Neural cell (in vitro differentiated cells): ENCODE measurements at regions not wholly inside any gene's neighbourhood (a gene's known extent, or its start where the extent isn't known, plus 50 kb on each side); places are given as distances from the start of the nearest gene placed in this dataset.

Experiments used
- EP300 ChIP-seq: fragments of 450-650 bp; conservative IDR thresholded peaks from 2 replicates; pipeline ENCODE4 v1.6.1; 2014; ENCODE audit warnings: antibody characterized with exemption, mild to moderate bottlenecking, moderate library complexity; ENCODE audit not compliant: poor library complexity, severe bottlenecking
- EZH2 ChIP-seq: fragments of 200-600, 300-800 bp; shearing (Covaris generic), sonication (generic); IDR thresholded peaks from 2 replicates; pipeline ENCODE4 v1.6.1; 2014; ENCODE audit warnings: antibody characterized with exemption, low read length, borderline replicate concordance, mild to moderate bottlenecking; ENCODE audit not compliant: insufficient read depth, poor library complexity, severe bottlenecking
- MXI1 ChIP-seq: fragments of 450-650 bp; conservative IDR thresholded peaks from 2 replicates; pipeline ENCODE4 v1.6.1; 2014; ENCODE audit warnings: antibody characterized with exemption, mild to moderate bottlenecking; ENCODE audit not compliant: poor library complexity, severe bottlenecking
- POLR2AphosphoS5 ChIP-seq: IDR thresholded peaks from 2 replicates; pipeline ENCODE4 v1.6.1; 2012
- RAD21 ChIP-seq: fragments of 450-650 bp; conservative IDR thresholded peaks from 2 replicates; pipeline ENCODE4 v1.6.1; 2014; ENCODE audit warnings: antibody characterized with exemption, mild to moderate bottlenecking, moderate library complexity
- TAF1 ChIP-seq: IDR thresholded peaks from 2 replicates; pipeline ENCODE4 v1.6.1; 2012; ENCODE audit warnings: low read depth
- TF ChIP-seq, protein P1 (sequence below): fragments of 450-650 bp; IDR thresholded peaks from 2 replicates; pipeline ENCODE4 v1.5.1; 2014; ENCODE audit warnings: antibody characterized with exemption, mild to moderate bottlenecking, moderate library complexity; ENCODE audit not compliant: poor library complexity, severe bottlenecking
- TF ChIP-seq, protein P2 (sequence below): IDR thresholded peaks from 2 replicates; pipeline ENCODE4 v1.6.1; 2012; ENCODE audit warnings: borderline replicate concordance

DNA sequence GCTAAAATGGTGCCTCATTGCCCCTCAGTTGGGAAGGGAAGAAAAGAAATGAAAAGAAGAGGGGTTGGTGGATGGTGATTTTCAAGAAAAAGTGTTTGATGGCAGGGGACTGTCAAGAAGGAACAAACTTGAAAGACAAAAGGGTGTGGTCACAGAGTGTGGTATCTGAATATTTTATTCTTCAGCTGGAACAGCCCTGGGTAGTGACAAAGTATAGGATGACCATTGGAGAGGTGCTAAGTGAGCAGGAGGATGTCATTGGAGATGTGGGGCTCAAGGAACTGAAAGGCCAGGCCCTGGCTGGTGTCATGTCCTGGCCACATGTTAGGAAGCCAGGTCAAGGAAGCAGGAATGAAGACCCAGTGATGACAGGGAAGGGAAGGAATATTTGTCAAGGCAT is 71.0 kb upstream of the CD55 start:
- TF ChIP-seq POLR2AphosphoS5, result no peak
- TF ChIP-seq, protein P1, sequence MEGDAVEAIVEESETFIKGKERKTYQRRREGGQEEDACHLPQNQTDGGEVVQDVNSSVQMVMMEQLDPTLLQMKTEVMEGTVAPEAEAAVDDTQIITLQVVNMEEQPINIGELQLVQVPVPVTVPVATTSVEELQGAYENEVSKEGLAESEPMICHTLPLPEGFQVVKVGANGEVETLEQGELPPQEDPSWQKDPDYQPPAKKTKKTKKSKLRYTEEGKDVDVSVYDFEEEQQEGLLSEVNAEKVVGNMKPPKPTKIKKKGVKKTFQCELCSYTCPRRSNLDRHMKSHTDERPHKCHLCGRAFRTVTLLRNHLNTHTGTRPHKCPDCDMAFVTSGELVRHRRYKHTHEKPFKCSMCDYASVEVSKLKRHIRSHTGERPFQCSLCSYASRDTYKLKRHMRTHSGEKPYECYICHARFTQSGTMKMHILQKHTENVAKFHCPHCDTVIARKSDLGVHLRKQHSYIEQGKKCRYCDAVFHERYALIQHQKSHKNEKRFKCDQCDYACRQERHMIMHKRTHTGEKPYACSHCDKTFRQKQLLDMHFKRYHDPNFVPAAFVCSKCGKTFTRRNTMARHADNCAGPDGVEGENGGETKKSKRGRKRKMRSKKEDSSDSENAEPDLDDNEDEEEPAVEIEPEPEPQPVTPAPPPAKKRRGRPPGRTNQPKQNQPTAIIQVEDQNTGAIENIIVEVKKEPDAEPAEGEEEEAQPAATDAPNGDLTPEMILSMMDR, result no peak
- no peak for TF ChIP-seq MXI1
- no peak for TF ChIP-seq EP300
- no peak for TF ChIP-seq EZH2
- no peak for TF ChIP-seq RAD21
- TF ChIP-seq, protein P2, sequence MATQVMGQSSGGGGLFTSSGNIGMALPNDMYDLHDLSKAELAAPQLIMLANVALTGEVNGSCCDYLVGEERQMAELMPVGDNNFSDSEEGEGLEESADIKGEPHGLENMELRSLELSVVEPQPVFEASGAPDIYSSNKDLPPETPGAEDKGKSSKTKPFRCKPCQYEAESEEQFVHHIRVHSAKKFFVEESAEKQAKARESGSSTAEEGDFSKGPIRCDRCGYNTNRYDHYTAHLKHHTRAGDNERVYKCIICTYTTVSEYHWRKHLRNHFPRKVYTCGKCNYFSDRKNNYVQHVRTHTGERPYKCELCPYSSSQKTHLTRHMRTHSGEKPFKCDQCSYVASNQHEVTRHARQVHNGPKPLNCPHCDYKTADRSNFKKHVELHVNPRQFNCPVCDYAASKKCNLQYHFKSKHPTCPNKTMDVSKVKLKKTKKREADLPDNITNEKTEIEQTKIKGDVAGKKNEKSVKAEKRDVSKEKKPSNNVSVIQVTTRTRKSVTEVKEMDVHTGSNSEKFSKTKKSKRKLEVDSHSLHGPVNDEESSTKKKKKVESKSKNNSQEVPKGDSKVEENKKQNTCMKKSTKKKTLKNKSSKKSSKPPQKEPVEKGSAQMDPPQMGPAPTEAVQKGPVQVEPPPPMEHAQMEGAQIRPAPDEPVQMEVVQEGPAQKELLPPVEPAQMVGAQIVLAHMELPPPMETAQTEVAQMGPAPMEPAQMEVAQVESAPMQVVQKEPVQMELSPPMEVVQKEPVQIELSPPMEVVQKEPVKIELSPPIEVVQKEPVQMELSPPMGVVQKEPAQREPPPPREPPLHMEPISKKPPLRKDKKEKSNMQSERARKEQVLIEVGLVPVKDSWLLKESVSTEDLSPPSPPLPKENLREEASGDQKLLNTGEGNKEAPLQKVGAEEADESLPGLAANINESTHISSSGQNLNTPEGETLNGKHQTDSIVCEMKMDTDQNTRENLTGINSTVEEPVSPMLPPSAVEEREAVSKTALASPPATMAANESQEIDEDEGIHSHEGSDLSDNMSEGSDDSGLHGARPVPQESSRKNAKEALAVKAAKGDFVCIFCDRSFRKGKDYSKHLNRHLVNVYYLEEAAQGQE, result no peak
- no peak for TF ChIP-seq TAF1
